ENCODE measurements at regions not wholly inside any gene's neighbourhood (a gene's known extent, or its start where the extent isn't known, plus 50 kb on each side); places are given as distances from the start of the nearest gene placed in this dataset.

- no peak for DNase-seq
These were observed 331.1 kb downstream of the BCL11B start for GRCh38 chr14:98940693-98941437.

- DNase-seq: no peak
These were observed 330.5 kb downstream of the BCL11B start for GRCh38 chr14:98941481-98941880.

- no peak for DNase-seq
These were observed 328.1 kb downstream of the BCL11B start for GRCh38 chr14:98943907-98944306.

GRCh38 chr14:98944989-98945388, 327.0 kb downstream of the BCL11B start:
- no peak for DNase-seq

- DNase-seq: no peak
These were observed 326.1 kb downstream of the BCL11B start for GRCh38 chr14:98945611-98946570.

- no peak for DNase-seq
These were observed 325.1 kb downstream of the BCL11B start for GRCh38 chr14:98946940-98947339.

- no peak for DNase-seq
These were observed 323.9 kb downstream of the BCL11B start for GRCh38 chr14:98947911-98948595.

- DNase-seq: no peak
These were observed 322.9 kb downstream of the BCL11B start for GRCh38 chr14:98949051-98949450.

- no peak for DNase-seq
These were observed 322.4 kb downstream of the BCL11B start for GRCh38 chr14:98949481-98950135.

- no peak for DNase-seq
These were observed 321.6 kb downstream of the BCL11B start for GRCh38 chr14:98950353-98950895.

- no peak for DNase-seq
These were observed 321.0 kb downstream of the BCL11B start for GRCh38 chr14:98951031-98951430.

- no peak for DNase-seq
These were observed 320.4 kb downstream of the BCL11B start for GRCh38 chr14:98951521-98952152.

- DNase-seq: no peak
These were observed 319.2 kb downstream of the BCL11B start for GRCh38 chr14:98952593-98953350.

GRCh38 chr14:98953551-98954348, 318.2 kb downstream of the BCL11B start:
- DNase-seq: no peak

- no peak for DNase-seq
These were observed 317.5 kb downstream of the BCL11B start for GRCh38 chr14:98954349-98955000.

- no peak for DNase-seq
These were observed 316.8 kb downstream of the BCL11B start for GRCh38 chr14:98955036-98955740.

- no peak for DNase-seq
These were observed 316.3 kb downstream of the BCL11B start for GRCh38 chr14:98955741-98956070.

GRCh38 chr14:98956181-98956580, 315.8 kb downstream of the BCL11B start:
- DNase-seq: no peak

GRCh38 chr14:98956661-98957060, 315.3 kb downstream of the BCL11B start:
- no peak for DNase-seq
